Heart left ventricle (tissue), 13 donors: ENCODE measurements at regions not wholly inside any gene's neighbourhood (a gene's known extent, or its start where the extent isn't known, plus 50 kb on each side); places are given as distances from the start of the nearest gene placed in this dataset.

ENCODE experiments used
- CTCF ChIP-seq, 12 donors: fragments of 200-600 bp; sonication (generic) in 4 of 12; IDR thresholded peaks; one replicate each; pipeline versions ENCODE4 v1.5.0 to v1.8.0; 2018 to 2022; ENCODE audit warnings: antibody characterized with exemption in 12 of 12, mild to moderate bottlenecking in 5 of 12
- POLR2A ChIP-seq, 2 donors: fragments of 450-650 bp; IDR thresholded peaks; one replicate each; pipeline ENCODE4 v1.6.1; 2017; ENCODE audit warnings: antibody characterized with exemption in 2 of 2, mild to moderate bottlenecking in 2 of 2, moderate library complexity in 2 of 2
- donor health status: ischemic (EF 13 %, LVEDD 7.1; RV severe dilation, severe dysfunction).
- donor health status: DM: no; HTN: yes; CAD: no.
- donor health status: DM: no; HTN: no; CAD: no.
- donor health status: ischemic (EF 25% LVEDD 6.9; RV normal size, moderate dysfunction).
- donor health status: ischemic (EF 25% LVEDD 5.7; RV mildly dilated, moderate dysfunction).
- donor health status: ischemic (EF 35%, LVEDD 5.7; RV mildly dilated, moderate dysfunction).
- donor health status: nonischemic (EF 11% LVEDD 7.7; RV severe dilation, severe dysfunction).
- donor health status: DM: yes; HTN: yes; CAD: no.
- donor health status: PGD.
- donor health status: ischemic (EF 29% LVEDD 5.4; RV normal size, mild dysfunction).
- donor health status: nonischemic (EF 23%, LVEDD 6.1; RV moderate dilation, normal function).

- TF ChIP-seq CTCF (IDR thresholded peaks at IDR 0.05) (no peak), POLR2A (IDR thresholded peaks at IDR 0.05) (no peak)
These were observed 295.0 kb downstream of the SMAD2 start for GRCh38 chr18:47635416-47635815.
